Transverse colon (tissue), 4 donors: ENCODE measurements at regions not wholly inside any gene's neighbourhood (a gene's known extent, or its start where the extent isn't known, plus 50 kb on each side); places are given as distances from the start of the nearest gene placed in this dataset.

Source experiments
- DNase-seq: peaks from one replicate; pipeline ENCODE4 v3.0.0-alpha.2; 2019
- H3K27ac ChIP-seq, 4 donors: fragments of 200-600 bp; sonication (generic); 2 replicates each; pipeline ENCODE4 v1.5.1; 2016 to 2018; ENCODE audit warnings: inconsistent platforms in 4 of 4
- H3K27me3 ChIP-seq: fragments of 200-600 bp; sonication (generic); 2 replicates; pipeline ENCODE4 v1.5.1; 2017; ENCODE audit warnings: inconsistent platforms
- H3K36me3 ChIP-seq, 4 donors: fragments of 200-600 bp; sonication (generic); 2 replicates each; pipeline ENCODE4 v1.5.1; 2017 to 2019; ENCODE audit warnings: inconsistent platforms in 4 of 4
- H3K4me1 ChIP-seq, 4 donors: fragments of 200-600 bp; sonication (generic); 2 replicates each; pipeline ENCODE4 v1.5.1; 2017 to 2020; ENCODE audit warnings: inconsistent platforms in 4 of 4
- H3K4me3 ChIP-seq, 4 donors: fragments of 200-600 bp; sonication (generic); 1 replicate in 1 of 4; 2 replicates in 3 of 4; pipeline versions ENCODE4 v1.5.1 to v1.6.1; 2017 to 2019; ENCODE audit warnings: inconsistent platforms in 4 of 4
- H3K9me3 ChIP-seq, 2 donors: fragments of 200-600 bp; sonication (generic); 2 replicates each; pipeline ENCODE4 v1.5.1; 2017 to 2019; ENCODE audit warnings: inconsistent platforms in 2 of 2
- EP300 ChIP-seq: sonication (generic); formaldehyde crosslinking; IDR thresholded peaks from one replicate; pipeline ENCODE4 v1.6.1; 2017; ENCODE audit warnings: antibody characterized with exemption, low read depth
- POLR2A ChIP-seq: fragments of 450-650 bp; IDR thresholded peaks from one replicate; pipeline ENCODE4 v1.6.1; 2016; ENCODE audit warnings: antibody characterized with exemption, mild to moderate bottlenecking, moderate library complexity
- POLR2AphosphoS5 ChIP-seq, 3 donors: sonication (generic); formaldehyde crosslinking; IDR thresholded peaks; one replicate each; pipeline ENCODE4 v1.6.1; 2016; ENCODE audit warnings: antibody characterized with exemption in 3 of 3
- WGBS, 2 donors: methylation state at CpG; one replicate each; pipeline ENCODE4 v1.1.5; 2018; ENCODE audit warnings: low coverage in 1 of 2; 5-methylcytosine and 5-hydroxymethylcytosine counted together
- in situ Hi-C, 4 donors: fragments of 200-750 bp; cut with MboI; loops; one replicate each; pipeline versions ENCODE4 v1.15.0 to v1.15.1; 2017; ENCODE audit warnings: low sequenced_read_pairs in 3 of 4, low pct_ligation_motif_present in 1 of 4, low pct_unique_long_range_greater_than_20kb in 1 of 4
- intact Hi-C: fragments of 100-400 bp; cut with DNase I; formaldehyde crosslinking; loops from one replicate; pipeline ENCODE4 v1.15.1; 2023; ENCODE audit warnings: low total_unique reads
- TF ChIP-seq, protein P1 (sequence below), 5 experiments: fragments of 200-600 bp in 3 of 5; fragments of 450-650 bp in 2 of 5; sonication (generic) in 3 of 5; IDR thresholded peaks; 1 replicate in 2 of 5; 2 replicates in 3 of 5; pipeline ENCODE4 v1.5.1; 2016 to 2017; ENCODE audit warnings: antibody characterized with exemption in 5 of 5, inconsistent platforms in 3 of 5, mild to moderate bottlenecking in 2 of 5, moderate library complexity in 1 of 5

DNA sequence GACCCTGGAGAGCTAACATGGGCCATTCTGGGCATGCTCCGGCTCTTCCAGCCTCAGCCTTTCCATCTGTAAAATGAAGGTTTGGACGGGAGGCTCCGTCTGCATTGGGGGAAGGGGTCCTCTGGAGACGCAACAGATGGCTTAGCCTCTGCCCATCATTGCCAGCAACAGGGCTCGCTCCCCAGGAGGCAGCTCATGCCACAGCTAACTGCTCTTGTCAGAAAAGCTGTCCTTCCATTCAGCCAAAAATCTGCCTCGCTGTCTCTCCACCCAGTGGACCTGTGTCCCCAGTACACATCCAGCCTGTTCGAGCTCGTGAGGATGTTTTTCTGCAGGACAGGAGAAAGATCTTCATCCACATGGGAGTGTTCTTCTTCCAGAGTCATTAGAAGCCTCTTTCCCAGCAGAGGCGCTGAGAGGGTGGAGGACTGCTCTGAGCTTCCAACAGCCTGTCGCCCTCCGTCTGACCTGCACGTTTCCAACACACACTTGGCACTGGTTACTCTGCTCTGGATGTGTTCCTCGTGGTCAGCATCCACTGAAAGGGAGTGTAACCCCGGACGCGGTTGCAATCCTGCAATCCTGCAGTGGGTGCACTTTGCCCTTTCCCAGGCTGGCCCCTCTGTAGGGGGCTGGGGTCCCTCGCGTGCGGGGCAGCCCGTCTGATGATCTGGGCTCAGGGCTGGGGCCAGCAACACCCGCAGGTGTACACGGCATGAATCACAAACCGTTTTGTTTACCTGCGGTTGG lies 1340.9 kb downstream of the TBC1D22A start:
- H3K9me3 ChIP-seq = no peaks in the 10 kb centered on the region
- DNase-seq = no peak
- H3K36me3 ChIP-seq = no peaks in the 10 kb centered on the region
- H3K27me3 ChIP-seq = peaks cover 4% of the 10 kb centered on the region
- intact Hi-C loops = no loop called here
- H3K27ac ChIP-seq = no peak overlapping the region
- TF ChIP-seq POLR2AphosphoS5 (IDR thresholded peaks at IDR 0.05) (no peak), EP300 (no peak), POLR2A (no peak)
- TF ChIP-seq, protein P1, sequence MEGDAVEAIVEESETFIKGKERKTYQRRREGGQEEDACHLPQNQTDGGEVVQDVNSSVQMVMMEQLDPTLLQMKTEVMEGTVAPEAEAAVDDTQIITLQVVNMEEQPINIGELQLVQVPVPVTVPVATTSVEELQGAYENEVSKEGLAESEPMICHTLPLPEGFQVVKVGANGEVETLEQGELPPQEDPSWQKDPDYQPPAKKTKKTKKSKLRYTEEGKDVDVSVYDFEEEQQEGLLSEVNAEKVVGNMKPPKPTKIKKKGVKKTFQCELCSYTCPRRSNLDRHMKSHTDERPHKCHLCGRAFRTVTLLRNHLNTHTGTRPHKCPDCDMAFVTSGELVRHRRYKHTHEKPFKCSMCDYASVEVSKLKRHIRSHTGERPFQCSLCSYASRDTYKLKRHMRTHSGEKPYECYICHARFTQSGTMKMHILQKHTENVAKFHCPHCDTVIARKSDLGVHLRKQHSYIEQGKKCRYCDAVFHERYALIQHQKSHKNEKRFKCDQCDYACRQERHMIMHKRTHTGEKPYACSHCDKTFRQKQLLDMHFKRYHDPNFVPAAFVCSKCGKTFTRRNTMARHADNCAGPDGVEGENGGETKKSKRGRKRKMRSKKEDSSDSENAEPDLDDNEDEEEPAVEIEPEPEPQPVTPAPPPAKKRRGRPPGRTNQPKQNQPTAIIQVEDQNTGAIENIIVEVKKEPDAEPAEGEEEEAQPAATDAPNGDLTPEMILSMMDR (IDR thresholded peaks at IDR 0.05) = no peak
- in situ Hi-C loops = no loop called here
- H3K4me1 ChIP-seq = no peaks in the 10 kb centered on the region
- 53 to 77% methylated on average over 5 to 24 of the region's 24 CpGs for WGBS, 2 donors
- H3K4me3 ChIP-seq = no peak overlapping the region

DNA sequence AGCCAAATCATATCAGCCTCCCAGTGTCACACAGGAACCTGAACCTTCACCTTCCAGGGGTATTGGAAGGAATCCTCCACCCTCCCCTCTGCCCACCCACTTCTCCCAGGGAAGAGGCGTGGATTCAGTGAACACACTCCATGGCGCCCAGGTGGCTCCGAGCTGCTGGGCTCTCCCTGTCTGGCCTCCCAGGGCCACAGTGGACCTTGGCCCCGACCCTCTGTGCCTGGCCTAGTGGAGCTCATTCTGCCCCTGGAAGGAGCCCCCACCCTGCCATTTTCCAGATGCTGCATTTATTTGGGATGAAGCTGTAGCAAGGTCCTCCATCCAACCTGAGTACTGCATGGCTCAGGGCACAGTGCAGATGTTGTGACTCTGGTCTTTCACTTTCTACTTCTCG lies 1340.1 kb downstream of the TBC1D22A start:
- Histone ChIP-seq H3K27me3 (peaks cover 4% of the 10 kb centered on the region), H3K4me3 (no peak overlapping the region), H3K36me3 (no peaks in the 10 kb centered on the region), H3K27ac (no peak overlapping the region), H3K4me1 (no peaks in the 10 kb centered on the region), H3K9me3 (no peaks in the 10 kb centered on the region)
- in situ Hi-C loops (no loop called here), intact Hi-C loops (no loop called here)
- DNase-seq = no peak
- TF ChIP-seq EP300 = no peak
- TF ChIP-seq, protein P1 (IDR thresholded peaks at IDR 0.05) = no peak
- TF ChIP-seq POLR2A = no peak
- TF ChIP-seq POLR2AphosphoS5 (IDR thresholded peaks at IDR 0.05) = no peak
- 57 to 81% methylated on average over 1 to 5 of the region's 5 CpGs for WGBS, 2 donors

DNA sequence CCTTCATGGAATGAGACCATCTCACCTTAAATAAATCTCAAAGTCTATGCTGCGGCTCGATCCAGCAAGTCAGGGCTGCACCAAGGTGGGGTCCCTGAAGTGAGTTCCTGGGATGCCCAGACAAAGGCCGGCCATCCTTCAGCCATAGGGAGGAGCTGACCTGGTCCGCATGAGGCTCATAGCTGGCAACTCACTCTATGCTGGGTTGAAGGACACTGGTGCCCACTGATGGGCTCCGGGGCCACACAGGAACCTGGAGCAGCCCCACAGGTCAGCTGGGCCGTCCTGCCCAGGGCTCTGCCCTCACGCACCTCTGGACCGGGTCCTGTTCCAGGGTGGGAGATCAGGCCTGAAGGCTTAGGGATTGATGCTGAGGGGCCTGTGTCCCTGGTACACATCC lies 1339.3 kb downstream of the TBC1D22A start:
- no peak for DNase-seq
- TF ChIP-seq, protein P1 (IDR thresholded peaks at IDR 0.05) = no peak
- TF ChIP-seq POLR2AphosphoS5 (IDR thresholded peaks at IDR 0.05) (no peak), POLR2A (no peak), EP300 (no peak)
- no peaks in the 10 kb centered on the region for H3K36me3 ChIP-seq
- in situ Hi-C loops = no loop called here
- WGBS, 2 donors = 95% methylated on average over 8 of the region's 8 CpGs; no CpG with 5 or more reads in 1 of the 2 donors
- no peak overlapping the region for H3K4me3 ChIP-seq
- H3K27ac ChIP-seq = no peak overlapping the region
- intact Hi-C loops = no loop called here
- H3K27me3 ChIP-seq = peaks cover 4% of the 10 kb centered on the region
- H3K4me1 ChIP-seq = no peaks in the 10 kb centered on the region
- no peaks in the 10 kb centered on the region for H3K9me3 ChIP-seq

DNA sequence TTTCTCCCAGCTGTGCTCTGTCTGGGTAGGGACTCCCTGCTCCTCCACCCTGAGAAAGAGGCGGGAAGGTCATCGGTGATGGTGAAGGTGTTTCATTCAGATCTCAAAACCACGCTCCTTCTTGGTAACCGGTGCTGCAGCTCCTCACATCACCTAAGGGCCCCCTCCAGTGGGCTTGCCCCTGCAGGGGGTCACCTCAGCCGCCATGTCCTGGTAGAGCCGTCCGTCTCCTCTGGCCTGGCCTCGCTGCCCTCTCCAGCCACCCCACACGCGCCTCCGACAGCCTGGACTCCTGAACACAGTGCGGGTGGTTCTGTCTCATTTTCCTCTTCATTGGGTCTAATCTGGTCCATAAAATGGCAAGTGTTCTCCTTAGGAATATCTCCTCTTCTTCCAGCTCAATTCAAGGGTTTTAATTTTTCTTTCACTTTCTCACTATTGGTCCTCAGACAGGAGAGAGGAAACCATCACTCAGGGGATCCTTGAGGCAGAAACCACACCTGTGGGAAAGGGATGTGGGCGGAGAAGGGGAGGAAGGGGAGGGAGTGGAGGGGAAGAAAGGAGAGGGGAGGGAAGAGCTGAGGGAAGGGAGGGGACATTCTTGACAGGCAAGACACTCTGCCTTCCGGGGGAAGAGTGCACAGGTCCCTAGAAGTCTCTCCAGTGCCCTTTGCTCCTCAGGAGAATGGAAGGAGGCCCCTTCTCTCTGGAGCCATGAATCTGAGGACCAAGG lies 1338.4 kb downstream of the TBC1D22A start:
- Histone ChIP-seq H3K27ac (no peak overlapping the region), H3K36me3 (no peaks in the 10 kb centered on the region), H3K9me3 (no peaks in the 10 kb centered on the region), H3K4me1 (no peaks in the 10 kb centered on the region), H3K4me3 (no peak overlapping the region), H3K27me3 (peaks cover 4% of the 10 kb centered on the region)
- 86% methylated on average over 14 of the region's 14 CpGs; no CpG with 5 or more reads in 1 of the 2 donors for WGBS, 2 donors
- DNase-seq = no peak
- in situ Hi-C loops = no loop called here
- TF ChIP-seq, protein P1 (IDR thresholded peaks at IDR 0.05) = no peak
- no peak for TF ChIP-seq EP300
- no peak for TF ChIP-seq POLR2AphosphoS5 (IDR thresholded peaks at IDR 0.05)
- no peak for TF ChIP-seq POLR2A
- intact Hi-C loops = no loop called here
